NAMALWA (cell line): ENCODE measurements at regions not wholly inside any gene's neighbourhood (a gene's known extent, or its start where the extent isn't known, plus 50 kb on each side); places are given as distances from the start of the nearest gene placed in this dataset.
"Not testable (repeated sequence)": the region's sequence is repeated elsewhere in the genome, so short reads cannot be mapped to it uniquely, and the experiment has no call there.

Experiments
- DNase-seq: peaks from one replicate; pipeline ENCODE4 v3.0.0-alpha.2; 2015; ENCODE audit warnings: low spot score

DNA sequence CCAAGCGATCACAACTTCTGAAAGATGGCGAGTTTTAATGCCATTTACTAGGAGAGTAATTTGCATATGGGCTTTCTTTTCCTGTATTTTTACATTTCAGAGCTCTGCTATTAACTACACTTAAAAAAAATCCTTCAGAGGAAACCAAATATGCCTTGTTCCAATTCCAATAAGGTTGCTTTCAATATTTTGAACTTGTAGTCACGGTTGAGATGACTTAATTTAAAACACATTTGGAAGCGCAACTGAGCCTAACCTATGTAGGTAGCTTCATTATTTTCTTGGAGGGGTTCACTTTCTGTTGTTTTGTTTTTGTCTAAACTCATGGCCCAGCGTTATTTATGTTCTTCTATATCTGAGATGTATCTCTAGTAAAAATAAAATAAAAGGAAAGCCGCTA, 93.4 kb downstream of the BLID start:
- DNase-seq: no peak

DNA sequence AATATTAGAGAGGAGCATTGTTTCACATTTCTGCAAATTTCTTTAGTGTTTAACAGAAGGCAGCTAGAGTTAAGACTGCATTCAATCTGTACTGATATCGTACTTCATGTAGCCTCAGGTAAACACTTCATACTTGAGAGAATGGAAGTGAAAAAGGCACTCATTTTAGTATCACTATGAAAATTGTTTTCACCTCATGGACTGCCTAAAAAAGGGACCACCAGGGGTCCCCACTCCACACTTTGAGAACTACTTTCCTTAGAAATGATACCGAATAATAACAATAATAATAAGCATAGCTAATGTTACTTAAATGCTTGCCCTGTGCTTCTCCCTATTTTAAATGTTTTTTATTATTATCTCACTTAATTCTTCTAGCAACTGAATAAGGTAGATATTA, 95.1 kb downstream of the BLID start:
- peak; percentile 30 for DNase-seq

DNA sequence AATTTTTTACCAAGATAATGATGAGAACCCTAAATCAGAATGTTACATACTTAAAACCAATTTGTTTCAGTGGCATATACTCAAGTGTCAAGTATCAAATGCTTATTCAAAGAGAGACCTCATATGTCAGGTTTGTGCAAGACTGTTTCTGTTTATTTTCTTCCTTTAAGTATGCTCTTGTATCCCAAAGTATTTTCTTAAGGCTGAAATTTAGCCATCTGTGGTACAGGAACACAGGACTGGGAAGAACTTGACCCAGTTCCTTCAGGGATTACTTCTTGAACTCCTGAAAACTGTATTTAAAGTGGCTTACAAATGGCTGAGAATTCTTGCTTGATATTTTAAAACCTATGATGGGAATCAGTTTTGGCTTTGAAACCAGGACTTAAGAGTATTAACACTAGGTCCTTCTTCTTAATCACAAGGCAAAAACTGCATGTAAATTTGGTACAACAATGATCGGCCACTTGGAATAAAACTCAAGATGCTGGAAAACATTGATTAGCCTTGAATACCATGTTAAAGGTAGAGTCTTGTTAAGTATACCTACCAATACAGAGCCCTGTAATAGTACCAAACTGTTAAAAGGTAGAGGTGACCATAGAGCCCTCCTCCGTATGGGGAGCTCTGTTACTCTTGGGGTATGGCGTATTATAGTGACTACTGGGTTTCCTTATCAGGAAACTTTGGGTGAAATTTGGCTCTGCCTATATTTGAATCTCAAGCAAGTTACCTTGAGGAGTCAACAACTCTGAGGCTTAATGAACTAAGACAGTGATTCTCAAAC, 95.9 kb downstream of the BLID start:
- DNase-seq: no peak

DNA sequence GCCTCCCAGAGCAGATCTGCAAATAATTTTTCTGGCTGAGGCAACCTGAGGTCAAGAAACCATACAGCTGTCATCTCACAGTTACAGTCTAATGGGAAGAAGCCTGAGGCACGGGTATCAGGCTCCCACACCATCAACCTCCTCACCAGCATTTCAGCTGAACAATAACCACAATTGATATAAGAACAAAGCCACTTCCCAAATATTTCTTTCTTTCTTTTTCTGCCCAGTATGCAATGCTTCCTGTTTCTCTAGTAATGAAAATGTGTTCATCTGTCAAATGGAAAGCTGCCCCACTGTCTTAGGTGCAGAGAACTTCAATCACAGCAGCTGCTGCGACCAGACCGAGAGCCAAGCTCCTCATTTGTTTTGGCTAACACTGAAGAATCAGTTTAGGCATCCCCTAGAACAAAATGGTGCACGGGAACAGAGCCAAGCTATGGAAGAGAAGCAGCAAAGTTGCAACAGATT, 108.4 kb downstream of the BLID start:
- DNase-seq: no peak

DNA sequence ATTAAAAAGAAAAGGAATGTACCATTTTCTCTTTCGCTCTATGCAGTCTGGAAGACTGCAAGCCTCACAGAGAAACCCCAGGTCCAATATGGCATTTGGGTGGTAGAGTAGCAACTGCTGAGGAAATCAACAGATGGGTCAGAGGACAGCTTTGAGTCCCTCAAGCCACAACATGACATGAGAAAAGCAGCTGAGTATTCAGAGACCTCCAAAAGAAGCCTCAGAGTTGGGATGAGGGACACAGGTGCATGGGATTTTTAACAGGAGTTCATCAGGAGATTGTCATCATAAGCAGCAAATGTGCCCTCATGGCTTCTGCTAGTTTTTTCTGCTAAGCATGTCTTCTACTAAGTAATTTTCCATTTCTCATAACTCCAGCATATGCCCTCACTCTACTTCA, 111.6 kb downstream of the BLID start:
- DNase-seq: no peak

DNA sequence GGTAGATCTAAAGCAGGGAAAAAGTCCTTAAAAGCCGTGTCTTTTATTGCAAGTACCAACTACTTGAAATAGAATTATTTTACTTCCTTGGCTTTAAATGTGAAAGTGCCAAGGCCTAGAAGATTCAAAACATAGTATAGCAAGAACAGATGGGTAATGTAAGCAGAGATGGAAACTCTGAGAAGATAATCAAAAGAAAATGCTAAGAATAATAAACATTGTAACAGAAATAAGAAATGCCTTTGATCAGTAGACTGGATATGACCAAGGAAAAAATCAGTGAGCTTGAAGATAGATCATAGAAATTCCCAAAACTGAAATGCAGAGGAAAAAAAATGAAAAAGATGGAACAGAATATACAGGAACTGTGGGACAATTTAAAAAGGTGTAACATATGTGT, 113.1 kb downstream of the BLID start:
- no peak for DNase-seq

DNA sequence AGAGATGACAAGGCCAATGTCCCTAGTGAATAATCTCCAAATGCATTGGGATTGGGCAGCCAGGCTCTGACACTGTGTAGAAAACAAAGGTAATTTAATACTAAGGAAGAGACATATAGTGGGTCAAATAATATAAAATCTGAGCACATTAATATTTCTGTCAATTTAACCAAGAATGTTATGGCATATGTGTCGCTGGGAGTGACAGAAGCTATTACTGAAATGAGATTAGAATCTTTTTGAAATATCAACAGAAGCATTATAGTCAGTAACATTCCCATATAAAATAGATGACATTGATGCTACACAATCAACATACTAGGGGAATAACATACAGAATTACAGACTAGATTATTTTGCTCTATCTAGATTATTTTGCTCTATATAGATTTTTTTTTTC, 114.0 kb downstream of the BLID start:
- no peak for DNase-seq

DNA sequence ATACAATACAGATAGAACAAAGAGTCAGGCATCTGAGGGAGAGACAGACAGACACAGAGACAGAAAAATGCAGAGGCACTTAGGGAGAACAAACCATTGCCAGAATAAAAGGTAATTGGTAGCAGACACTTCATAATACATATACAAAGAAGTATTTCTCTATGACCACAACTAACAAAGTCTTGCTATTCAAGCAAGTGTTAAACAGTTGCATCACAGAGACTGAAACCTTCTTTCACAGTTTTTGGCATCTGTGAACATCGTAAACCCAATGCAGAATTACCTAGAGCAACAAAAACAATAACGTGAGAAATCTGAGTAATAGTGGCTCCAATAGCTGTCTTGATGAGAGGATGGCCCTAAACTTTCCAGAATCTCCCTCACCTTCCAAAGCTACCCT, 116.4 kb downstream of the BLID start:
- no peak for DNase-seq

DNA sequence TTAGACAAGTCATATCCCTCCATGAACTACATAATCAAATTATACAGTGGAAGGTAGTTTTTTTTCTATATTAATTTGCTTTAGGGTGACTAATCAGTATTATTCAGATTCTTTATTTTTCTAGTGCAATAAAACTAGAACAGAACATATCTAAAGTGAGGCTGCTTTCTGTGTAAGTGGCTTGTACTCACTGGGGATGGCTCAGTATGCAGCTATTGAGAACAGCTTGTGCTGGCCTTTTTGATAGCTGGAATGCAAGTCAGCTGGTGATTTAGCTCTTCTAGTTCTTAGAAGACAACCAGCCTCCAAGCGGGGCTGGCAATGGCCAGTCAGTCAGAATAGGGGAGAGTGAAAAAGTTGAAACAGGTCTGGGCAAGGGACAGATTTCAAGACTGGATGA, 119.4 kb downstream of the BLID start:
- DNase-seq: no peak

DNA sequence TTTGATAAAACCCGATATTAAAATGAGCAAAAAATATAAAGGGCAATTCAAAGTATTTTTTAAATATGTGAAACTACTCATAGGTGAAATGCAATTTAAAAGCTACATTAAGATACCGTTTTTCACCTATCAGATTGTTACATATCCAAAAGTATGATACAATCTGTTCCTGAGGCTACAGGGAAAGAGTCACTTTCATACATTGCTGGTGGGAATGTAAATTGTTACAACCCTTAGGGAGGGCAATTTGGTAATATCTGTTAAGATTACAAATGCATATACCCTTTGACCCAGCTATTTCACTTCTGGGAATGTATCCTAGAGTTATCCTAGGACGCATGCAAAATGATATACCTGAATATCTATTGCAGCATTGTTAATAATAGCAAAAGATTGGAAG, 132.1 kb downstream of the BLID start:
- DNase-seq: no peak

DNA sequence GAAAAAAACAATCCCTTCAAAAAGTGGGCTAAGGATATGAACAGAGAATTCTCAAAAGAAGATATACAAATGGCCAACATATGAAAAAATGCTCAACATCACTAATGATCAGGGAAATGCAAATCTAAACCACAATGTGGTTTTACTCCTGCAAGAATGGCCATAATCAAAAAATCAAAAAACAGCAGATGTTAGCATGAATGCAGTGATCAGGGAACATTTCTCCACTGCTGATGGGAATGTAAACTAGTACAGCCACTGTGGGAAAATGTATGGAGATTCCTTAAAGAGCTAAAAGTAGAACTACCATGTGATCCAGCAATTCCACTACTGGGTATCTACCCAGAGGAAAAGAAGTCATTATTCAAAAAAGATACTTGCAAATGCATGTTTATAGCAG, 138.1 kb downstream of the BLID start:
- not testable (repeated sequence) for DNase-seq

DNA sequence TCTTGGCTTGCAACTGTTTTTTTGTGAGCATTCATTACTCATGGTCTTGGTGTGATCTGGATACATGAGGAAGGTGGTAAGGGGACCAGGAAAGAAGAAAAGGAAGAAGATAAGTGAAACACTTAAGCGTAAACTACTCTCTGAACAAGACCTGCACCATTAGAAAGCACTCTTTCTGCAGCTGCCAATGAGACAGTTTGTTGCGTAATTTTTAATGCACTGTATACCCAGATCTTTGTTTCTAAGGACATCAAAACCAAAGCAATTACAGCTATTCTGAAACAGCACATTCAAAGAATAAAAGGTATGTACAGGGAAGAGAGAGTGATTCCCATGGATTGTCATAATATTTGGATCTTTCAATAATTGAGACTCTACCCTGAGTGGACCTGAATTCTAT, 147.4 kb downstream of the BLID start:
- DNase-seq: no peak

DNA sequence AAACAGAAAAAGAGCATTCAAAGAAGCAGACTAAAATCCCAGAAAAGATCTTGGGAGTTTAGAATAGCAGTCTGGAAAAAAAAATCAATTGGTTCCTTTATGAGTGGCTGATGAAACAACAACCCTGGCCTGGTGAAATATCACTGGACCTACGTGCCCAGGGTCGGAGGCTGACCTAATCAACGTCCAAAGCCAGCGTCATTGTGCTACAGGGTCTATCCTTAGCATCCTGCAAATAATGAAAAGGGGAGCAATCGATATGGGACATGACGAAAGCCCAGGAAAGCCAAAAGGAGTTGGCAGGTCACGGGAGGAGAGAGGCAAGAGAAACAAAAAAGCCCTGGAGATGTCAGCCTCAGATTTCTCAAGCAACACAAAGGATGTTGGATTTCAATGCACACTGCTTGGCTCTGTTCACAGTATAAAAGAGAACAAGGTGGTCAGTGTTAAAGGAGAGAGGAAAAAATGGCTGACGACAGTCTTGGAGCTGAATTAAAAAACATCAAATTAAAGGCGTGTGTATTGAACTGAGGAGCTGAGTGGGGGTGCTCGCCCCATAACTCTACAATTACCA, 148.8 kb downstream of the BLID start:
- DNase-seq: no peak

DNA sequence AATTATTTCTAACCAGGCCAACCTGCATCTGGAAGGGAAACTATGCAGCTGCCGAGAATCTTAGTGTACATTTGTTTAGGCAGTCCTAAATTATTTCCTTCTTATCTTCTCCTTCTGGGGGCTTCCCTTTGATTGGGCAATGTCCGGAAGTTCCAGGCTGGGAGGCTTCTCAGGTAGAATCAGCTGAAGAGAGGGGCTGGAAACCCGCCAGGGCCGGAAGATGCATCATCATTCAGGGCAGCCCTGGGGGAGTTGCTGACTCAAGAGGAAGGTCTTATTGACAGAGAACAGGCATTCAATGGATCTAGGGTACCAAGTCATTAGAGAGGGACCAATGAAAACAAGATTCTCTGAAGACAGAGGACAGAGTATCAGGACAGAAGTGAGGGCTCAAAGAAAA, 150.7 kb downstream of the BLID start:
- no peak for DNase-seq

DNA sequence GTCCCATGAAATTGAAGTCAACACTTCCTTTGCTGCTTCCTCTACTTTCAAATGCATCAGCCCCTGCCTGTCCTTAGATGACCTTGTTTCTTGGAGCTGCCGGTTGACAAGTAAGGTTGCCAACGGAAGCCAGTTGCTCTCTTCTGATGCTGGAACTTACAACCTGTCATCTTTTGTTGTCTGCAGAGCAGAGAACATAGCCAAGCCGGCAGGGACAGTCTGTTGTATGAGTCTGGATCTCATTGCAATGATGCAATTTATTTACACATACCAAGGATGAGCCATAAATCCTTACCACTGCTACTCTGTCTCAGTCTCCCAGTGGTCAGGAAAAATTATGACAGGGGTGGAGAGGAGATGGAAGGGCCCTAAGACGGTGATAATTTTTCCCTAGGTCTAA, 151.4 kb downstream of the BLID start:
- DNase-seq: no peak

DNA sequence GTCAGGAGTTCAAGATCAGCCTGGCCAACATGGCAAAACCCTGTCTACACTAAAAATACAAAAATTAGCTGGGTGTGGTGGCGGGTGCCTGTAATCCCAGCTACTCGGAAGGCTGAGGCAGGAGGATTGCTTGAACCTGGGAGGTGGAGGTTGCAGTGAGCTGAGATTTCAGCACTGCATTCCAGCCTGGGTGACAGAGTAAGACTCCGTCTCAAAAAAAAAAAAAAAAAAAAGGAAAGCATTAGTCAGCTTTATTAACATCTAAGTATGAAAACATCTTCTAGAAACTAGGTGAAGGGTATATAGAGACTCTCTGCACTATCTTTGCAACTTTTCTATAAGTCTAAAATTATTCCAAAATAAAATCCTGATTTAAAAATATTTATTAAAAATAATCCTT, 152.2 kb downstream of the BLID start:
- not testable (repeated sequence) for DNase-seq

DNA sequence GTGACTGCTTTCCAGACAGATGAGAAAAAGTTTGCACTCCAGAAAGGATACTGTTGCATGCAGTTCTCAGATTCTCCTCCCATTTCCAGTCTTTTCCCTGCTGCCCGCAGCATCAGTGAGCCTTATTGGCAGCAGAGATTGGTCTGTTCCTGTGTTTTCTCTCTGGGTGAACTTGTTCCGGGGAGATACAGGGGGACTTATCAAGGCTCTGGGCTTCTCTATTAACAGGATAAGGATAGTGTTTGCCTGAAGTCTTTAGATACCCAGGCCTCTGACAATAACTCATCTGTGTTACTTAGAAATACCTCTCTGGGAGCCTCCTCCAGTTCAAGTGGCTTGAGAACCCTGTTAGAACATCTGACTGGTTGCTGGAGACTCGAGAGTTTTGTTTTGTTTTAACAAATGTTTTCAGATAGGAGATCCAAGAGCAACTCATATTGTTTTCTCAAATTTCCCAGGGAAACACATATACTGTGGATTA, 154.7 kb downstream of the BLID start:
- no peak for DNase-seq

DNA sequence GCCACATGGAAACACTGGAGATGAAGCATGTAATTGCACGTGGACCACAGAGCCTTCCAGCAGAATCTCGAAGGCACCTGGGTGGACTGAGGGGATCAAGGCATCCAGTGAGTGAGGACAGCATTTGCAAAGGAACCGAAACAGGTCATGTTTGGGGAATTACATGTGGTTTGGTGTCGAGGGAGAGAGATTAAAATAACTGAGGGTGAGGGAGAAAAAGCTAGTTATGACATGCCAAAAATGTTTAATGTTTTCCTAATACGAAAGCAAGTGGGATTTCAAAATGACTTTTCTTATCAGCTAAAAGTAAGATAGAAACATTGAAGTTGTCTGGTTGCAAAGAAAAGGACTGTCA, 157.1 kb downstream of the BLID start:
- no peak for DNase-seq

DNA sequence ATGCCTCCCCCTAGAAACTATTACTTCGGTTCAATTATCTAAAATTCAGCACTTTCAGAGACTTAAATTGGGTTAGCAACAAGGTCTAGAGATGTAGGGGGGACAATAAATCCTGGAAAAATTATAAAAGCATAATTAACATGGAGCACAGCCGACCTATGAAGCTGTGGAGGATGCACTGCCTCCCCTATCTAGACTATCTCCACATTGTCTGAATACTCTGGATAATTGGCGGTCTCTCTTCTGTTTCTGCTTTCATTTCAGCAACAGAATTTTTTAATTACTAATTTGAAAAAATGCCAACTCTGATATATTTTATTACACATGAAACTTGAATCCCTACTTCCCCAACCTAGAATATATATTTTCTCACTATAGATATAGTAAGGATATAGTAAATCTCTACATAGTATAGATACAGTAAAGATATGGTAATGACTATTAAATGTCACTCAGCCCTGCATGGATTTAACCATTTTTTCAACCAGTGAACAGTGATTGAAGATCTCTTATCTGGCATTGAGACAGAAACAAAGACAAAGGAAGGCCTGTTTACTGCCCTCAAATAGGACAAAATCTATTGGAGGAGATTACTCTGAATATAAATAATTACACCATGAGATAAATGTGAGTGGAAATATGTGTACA, 157.6 kb downstream of the BLID start:
- no peak for DNase-seq

DNA sequence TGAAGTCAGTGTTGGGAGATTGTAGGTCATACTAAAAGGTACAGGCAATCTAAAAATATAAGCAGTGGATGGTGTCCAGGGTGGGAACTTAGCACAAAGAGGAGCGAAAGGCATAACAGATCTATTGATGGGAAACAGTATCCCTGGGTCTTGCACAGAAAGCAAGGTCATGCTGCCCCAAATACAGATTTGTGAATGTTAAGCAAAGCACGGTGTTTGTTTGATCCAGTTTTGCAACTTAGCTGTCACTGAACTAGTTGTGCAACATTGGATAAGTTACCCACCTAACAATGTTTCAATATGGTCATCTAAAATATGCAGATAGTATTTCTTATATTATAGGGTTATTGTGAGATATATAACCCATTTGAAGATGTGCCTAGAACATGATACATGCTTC, 162.9 kb downstream of the BLID start:
- DNase-seq: no peak

DNA sequence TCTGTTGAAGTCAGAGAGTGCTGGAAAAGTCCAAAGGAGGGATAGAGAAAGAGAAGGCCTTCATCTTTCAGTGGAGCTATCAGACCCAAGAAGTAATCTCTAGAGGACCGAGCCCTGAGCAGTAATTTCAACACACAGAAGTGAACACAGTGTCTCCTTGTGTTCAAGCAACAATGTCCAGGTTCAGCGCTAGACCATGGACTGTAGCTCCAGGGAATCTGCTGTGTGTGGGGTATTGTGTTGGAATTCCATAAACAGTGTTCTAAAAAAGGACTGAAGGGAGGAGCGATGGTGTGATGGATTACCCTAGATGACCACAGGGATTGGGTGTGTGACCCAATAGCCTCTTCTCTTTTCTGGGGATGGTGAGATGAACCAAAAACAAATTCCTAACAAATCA, 165.9 kb downstream of the BLID start:
- DNase-seq: no peak

DNA sequence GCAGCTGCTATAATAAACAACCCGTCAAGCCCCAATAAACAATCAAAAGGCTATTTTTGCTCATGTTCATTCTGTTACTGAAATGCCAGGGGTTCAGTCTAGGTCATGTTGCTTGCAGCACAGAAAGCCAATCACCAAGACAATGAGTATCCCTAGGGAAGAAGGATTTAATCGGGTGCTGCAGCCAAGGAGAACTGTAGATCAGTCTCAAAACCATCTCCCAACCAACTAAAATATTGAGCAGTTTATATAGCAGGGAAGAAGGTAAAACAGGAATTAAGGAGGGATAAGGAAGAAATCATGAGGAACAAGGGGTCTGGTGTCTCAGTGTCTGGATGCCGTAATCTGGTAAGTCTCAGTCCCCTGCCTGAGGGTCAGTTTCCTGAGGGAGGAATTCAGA, 169.5 kb downstream of the BLID start:
- no peak for DNase-seq

DNA sequence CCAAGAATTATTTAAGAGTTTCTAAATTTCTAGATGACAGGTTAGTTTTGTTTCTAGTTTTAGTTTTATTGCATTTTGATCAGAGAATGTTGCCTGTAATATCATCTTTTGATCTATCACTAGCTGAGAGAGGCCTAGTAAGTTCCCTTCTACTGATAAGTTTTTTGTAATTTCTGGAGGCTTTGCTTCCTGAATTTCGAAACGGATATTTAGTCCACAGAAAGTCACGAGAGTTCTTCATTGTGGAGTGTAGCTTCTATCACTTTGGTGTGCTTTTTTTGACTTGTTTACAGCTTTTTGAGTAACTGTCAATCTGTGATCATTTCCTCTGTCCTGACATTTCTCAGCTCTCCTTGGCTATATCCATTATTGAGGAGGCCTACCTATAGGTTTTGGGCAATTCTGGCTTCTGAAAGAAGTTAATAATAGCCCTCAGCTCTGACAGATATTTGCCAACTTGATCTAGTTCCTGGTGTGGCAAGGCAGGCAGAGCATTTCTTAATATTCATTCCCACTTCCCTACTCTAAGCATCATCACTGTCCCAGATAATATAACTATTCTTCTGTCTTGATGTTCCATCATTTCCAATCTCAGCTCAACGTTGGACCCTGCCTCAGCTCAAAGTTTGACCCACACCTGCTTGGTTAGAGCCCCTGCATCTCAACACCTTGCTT, 171.3 kb downstream of the BLID start:
- DNase-seq: no peak
